ENCODE measurements at regions not wholly inside any gene's neighbourhood (a gene's known extent, or its start where the extent isn't known, plus 50 kb on each side); places are given as distances from the start of the nearest gene placed in this dataset.
A peak's percentile ranks its signal among the peaks of the same experiment; 100 is the strongest.
"Not testable (repeated sequence)": the region's sequence is repeated elsewhere in the genome, so short reads cannot be mapped to it uniquely, and the experiment has no call there.

DNA sequence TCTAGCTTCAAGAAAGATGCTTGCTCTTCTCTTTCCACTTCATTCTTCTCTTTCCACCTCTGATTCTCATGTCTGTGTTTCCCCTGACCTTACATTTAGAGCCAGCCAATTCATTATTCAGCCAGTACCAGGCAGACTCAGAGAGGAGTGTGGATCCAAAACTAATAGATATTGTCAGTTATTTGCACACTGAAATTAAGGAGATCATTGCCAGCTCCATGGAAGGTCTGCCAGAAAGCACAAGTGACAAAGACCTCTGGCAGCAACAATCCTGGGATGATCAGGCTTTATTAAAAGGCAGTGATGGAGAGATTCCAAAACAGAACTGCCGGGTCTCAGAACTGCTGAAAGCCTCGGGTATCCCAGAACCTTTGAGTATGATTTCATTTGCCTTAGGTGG is 749.4 kb downstream of the XPNPEP1 start:
- no peak for DNase-seq

DNA sequence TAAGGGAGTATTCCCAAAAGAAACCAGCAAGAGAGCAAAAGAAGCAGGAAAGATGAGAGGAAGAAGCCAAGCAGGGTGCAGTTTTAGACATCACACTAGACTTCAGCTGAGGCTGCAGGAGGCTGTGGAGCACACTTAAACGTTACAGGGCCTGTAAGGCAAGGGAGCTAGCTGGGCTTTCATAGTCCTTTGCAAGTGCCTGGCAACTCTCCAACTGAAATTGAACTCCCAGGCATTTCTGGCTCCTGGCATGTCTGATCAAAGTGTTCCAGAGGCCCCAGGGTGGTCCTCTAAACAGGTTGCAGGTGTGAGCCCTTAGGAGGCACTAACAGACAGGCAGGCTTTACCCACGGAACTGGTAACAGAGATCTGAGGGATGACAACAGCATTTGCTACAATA is 750.2 kb downstream of the XPNPEP1 start:
- DNase-seq = peak; percentile 23

DNA sequence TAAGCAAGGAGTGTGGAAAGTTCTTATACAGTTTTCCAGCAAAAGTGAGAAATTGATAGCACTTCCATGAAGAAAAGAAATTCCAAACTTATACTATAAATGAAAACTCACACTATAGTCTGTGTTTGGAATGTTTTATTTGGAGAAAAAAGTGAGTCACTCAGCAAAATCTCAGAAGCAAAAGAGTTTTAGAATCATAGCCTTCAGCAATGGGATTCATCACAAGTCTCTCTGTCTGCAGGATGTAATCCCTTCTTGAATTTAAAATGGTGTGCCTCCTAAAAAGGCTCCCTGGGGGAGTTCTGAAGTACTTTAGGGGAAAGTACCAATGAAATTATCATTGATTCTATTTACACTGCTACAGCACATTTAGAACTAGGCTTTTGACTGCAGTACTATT is 756.4 kb downstream of the XPNPEP1 start:
- DNase-seq = no peak

DNA sequence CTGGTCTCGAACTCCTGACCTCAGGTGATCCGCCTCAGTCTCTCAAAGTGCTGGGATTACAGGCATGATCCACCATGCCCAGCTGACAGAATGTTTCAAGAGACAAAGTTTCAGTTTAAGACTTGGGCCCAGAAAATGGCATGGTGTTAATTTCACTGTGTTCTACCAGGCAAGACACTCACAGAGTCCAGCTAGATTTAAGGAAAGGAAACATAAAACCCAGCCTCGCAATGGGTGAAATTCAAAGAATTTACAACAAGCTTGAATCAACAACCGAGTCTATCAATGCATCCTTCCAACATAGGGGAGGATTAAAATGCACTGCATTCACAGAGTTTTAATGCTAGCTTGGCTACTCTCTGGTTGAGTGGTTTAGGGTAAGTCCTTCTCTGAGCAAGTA is 764.0 kb downstream of the XPNPEP1 start:
- DNase-seq = no peak

DNA sequence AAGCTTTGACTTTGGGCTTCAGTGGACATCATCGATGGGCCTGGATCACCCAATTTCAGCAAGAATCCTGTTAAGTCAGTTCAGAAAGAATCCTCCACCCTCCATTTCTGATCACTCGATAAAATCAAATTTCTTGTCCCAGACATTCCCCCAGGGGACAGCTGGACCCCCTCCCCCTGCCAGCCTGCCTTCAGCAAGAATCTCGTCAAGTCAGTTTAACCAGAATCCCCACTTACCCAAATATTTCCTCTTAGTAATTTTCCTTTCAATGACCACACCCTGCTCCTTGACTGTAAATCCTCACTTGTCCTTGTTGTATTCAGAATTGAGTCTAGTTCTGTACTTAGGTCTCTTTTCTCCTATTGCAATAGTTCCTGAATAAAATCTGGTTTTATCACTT is 766.9 kb downstream of the XPNPEP1 start:
- DNase-seq = no peak

DNA sequence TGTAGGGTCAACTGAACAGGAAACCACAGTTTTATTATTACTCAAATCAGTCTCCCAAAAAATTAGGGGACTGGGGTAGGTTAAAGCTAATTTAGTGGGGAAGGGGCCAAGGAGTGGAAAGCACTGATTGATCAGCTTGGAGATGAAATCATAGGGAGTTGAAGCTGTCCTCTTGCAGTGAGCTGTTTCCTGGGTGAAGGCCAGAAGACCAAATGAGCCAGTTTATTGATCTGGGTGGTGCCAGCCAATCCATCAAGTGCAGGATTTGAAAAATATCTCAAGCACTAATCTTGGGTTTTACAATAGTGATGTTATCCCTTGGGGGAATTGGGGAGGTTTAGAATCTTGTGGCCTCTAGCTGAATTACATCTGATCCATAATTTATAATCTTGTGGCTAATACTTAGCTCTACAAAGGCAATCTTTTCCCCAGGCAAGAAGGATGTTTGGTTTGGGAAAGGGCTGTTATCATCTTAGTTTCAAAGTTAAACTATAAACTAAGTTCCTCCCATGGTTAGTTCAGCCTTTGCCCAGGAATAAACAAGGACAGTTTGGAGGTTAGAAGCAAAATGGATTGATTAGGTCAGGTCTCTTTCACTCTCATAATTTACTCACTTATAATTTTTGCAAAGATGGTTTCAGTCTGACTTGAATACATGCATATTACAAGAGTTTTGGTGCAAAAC is 773.5 kb downstream of the XPNPEP1 start:
- no peak for DNase-seq

DNA sequence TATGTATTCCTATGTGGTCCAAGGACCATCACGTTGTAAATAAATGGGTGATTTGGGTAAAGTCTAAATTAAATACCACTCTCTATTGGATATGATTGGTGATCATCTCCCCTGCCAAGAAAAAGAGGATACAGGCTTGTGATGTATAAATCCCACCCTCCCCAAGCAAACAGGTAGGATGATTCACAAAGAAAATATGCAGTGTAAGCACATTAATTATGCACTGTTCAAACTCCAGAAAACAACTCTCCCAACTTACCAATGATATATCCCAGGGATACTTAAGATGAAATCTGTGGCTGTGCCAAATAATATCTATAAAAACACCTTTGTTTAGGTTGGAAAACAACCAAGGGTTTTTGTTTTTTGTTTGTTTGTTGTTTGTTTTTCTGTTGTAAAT is 795.9 kb downstream of the XPNPEP1 start:
- no peak for DNase-seq

DNA sequence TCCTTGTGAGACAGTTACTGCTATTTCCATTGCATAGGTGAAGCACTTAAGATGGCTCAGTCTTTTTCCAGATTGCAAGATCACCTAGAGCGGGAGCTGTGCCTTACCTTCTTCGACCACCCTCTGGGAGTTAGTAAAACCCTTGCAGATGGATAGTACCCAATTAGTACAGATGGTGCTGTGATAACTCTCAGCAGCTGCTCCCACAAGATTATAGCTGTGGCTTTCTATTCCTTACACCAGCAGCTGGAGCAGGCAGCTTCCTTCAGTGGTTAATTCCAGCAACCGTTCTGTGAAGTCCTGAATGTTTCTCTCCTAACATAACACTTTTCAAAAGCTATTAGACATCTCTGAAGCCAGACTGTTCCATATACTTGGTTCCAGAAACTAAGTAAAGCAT is 796.8 kb downstream of the XPNPEP1 start:
- no peak for DNase-seq

DNA sequence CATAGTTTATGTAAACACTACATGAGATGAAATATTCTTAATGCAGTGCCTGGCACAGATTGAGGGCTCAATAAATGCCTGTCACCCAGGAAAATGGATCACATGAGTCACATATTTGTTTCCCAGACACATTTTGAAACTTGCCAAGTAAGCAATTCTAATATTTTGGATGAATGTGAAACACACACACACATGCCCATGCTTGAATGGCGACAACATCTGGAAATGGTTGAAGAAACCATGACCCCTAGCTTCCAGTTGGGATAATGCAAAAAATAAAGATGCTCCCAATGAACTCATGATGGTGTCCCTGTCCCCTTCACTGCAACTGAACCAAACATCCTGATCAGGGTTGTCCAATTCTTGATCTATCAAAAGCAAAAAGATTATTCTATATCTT is 797.3 kb downstream of the XPNPEP1 start:
- no peak for DNase-seq

DNA sequence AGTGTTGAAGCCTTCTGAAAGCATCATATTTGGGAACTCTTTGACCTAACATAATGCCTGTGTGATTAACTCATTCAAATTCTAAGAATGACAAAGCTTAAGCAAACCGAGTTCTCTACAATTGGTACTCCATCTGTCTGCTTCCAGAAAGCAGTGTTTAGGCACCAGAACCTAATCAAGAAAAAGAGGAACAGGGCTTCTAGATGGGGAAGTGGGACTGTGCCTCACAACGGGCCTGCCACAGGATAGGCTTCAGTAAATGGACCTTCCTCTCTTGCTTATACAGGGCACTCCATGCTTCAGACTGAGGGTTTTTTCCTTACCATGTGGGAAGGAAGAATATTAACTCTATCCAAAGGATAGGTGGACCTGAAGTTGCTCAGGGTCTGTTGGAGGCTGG is 808.1 kb downstream of the XPNPEP1 start:
- no peak for DNase-seq

DNA sequence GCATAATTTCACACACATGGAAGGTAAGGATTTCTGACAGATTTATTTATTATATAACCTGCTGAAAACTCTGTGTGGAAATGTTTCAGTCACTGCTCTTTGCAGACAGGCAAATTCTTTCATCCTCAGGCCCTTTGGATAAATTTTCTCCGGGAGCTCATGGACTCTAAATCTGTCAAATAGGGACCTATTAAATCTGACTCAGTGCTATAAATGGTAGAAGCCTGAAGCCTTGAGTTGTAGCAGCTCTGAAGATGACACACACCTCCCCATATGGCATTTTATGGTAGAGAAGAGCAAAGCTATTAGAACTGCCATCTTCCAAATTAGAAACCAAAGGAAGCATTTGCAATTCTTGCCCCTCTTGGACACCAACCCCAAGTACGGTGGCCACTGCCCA is 808.7 kb downstream of the XPNPEP1 start:
- no peak for DNase-seq

DNA sequence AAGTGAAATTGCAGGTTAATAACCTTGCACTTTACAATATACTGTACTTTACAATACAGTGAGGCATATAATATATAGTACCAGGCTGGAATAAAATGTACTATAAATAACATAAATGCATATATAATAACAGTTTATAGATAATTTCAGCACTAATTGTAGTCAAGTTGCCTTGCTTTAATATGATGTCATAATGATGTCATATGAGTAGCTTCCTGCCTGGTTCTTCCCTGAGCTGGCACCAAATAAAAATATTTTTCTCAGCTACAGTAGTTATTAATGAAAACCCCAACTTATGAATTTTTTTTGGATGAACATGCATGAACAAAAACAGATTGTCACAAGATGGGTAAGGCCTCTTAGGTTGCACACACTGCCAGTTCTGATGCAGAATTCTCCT is 816.7 kb downstream of the XPNPEP1 start:
- no peak for DNase-seq

DNA sequence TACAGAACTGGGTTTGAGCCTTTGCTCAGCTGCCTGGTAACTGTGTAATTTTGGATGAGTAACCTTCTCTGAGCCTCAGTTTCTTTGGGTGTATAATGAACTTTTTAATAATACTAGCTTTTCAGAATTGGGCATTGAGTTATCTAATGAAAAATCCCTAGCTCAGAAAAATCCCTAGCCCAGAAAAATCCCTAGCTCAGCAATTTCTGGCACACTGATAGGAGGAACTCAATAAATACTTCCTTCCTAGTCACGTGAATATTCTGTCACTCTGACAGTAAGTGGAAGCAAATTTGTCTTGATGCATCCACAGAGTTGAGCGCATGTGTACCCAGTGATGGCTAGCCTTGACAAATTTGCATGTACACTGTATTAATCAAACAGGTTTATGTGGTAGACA is 817.6 kb downstream of the XPNPEP1 start:
- DNase-seq = no peak

DNA sequence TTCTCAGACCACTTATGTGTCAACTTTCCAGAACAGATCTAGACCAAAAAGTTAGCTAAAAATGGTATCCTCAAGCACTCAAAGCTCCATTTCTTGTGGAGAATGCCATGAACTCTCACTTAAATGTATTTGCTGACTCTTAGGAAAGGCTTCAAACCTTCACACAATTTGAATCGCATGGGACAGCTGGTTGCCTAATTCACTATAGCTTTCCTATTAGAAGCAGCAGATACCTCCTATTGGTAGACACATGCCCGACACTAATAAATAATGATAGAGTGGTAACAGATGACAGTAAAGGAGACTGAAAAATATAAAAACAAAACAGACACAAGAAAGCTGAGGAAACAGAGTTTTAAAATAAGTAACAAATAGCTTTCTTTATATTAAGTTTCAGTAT is 818.5 kb downstream of the XPNPEP1 start:
- DNase-seq = no peak

DNA sequence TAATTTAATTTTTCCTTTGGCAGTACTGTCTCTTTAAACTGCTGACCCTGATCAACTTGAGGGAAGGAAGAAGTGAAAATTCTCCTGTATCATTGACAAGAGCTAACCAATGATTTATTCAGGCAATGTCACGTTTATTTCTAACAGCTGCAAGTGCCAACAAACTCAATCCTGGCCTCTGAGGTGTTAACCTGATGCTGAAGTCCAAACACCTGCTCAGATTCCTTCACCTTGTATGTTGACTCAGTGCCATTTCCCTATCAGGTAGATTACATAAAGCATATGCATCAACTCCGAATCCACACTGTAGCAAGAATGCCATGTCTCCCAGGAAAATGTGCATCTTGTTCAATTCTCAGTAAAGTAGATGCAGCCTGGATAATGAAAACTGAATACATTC is 820.0 kb downstream of the XPNPEP1 start:
- no peak for DNase-seq

DNA sequence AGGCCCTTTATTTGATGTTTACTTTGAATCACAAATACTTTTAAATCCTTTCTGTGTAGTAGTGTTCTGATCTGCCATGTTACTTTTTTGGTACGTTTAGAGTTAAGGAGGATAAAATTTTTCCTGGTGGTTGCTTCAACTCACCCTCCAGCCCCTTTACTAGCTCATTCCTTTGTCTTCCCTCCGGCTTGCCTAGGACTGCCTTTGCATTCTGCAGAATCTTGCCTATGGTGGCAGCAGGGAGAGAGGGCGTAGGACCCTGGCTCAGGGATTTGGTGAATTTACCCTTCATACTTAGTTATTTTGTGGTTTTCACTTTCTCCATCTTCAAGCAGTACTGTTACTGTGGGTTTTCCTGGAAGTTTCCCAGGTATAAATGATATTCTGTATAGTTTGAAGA is 833.5 kb downstream of the XPNPEP1 start:
- no peak for DNase-seq

DNA sequence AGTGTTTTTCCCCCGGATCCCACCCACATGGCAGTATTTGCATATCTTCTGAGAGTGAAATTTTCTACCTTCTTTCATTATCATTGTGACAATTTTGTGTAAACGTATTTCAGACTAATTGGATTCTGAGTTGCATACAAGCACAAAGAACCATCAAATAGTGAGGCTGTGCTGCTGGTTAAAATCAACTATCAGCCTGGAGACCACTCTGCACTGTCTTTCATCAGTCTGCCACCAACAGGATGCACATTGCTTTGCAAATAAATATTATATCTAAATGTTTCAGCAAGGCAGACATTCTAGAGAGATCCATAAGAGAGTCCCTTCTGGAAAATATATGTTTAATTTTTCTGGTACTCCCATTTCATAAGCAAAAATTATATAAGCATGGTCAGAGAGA is 851.8 kb downstream of the XPNPEP1 start:
- DNase-seq = no peak

DNA sequence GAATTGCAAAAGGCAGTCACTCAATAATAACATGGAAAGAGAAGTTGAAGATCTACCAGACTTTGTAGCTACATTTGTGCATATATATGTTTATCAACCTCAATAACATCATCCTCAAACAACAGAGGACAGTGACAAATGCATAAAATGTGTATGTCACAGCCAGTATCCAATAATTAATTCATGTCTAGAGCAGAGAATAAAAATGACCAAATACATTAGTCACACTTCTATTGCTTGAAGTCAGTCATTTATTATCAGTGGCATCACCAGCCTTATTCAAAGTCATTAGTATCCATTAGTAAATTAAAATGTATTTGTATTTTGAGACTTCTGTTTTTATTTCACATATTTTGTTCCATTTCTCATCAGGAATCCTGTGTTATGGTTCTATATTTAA is 852.8 kb downstream of the XPNPEP1 start:
- no peak for DNase-seq

DNA sequence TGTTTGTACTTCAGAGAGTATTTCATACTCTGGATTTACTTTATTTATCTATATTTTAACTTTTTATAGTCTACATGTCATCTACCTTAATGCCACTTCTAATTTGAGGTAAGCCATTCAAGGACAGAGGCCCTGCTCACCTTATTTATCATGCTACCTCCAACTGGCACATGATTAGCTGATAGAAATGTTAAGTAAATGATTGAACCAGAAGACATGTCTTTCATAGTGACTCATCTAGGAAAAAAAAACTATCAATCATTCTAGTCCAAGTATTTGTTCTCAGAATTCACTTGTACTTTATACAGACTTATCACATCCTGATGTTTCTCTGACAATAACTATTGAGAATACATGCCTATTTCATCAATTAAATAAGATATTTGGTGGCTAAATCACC is 856.3 kb downstream of the XPNPEP1 start:
- DNase-seq = no peak

DNA sequence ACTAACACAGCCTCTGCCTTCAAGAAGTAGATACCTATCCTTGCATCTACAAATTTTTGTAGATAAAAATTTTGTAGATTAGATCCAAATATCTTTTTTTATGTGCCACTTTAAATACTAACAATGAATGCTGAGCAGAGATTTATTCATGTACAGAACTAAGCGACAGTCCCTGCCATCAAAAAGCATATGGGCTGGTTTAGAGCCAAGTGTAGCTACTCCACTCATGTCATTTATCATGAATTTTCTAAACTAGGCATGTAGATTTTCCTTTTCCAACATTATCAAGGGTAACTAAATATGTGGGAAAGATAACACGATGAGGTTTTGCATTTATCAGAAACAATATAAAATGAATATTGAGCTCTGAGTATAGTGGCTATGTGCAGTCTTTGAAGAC is 857.5 kb downstream of the XPNPEP1 start:
- no peak for DNase-seq

DNA sequence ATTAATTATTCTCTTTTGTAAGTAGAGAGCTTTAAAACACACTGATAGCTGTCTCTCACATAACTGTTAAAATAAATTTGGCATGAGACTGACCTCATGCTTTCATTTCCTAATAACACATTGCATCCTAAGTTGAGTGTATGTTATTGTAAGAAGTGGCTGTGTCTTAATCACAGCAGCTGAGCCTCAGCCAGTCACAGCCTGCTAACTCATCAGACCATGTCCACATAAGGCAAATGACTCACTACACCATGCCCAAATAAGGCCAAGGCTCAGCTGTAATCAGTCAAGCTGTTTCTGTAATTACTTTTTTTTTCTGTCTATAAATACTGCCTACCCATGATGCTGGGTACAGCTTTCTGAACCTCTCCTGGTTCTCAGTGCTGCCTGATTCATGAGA is 860.9 kb downstream of the XPNPEP1 start:
- no peak for DNase-seq

DNA sequence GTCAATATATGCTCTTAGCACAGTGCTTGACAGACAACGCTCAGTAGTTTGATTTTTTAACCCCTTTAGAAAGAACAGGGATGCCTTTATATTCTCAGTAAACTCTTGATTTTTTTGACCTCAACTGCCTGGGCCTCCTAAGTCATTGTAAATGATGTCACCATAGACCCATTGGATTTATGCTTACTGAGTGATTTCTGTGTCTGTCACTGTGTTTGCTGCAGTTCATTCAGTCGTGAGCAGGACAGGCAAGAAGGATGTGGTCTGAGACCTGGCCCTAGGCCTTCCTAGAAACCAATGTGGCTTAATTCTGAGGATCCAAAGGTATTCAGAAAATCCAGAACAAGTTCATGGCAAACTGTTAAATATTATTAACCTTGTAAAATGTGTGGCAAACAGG is 868.1 kb downstream of the XPNPEP1 start:
- no peak for DNase-seq

DNA sequence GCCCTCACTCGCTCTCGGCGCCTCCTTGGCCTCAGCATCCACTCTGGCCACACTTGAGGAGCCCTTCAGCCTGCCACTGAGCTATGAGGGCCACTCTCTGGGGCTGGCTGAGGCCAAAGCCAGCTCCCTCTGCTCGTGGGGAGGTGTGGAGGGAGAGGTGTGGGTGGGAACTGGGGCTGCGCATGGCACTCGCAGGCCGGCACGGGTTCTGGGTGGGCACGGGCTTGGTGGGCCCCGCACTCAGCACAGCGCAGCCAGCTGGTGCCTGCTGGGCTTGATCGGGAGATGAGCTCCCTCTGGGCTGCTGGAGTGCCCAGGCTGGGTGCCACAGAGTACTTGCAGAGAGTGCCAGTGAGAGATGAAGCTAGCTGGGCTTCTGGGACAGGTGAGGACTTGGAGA is 875.5 kb downstream of the XPNPEP1 start:
- DNase-seq = no peak

DNA sequence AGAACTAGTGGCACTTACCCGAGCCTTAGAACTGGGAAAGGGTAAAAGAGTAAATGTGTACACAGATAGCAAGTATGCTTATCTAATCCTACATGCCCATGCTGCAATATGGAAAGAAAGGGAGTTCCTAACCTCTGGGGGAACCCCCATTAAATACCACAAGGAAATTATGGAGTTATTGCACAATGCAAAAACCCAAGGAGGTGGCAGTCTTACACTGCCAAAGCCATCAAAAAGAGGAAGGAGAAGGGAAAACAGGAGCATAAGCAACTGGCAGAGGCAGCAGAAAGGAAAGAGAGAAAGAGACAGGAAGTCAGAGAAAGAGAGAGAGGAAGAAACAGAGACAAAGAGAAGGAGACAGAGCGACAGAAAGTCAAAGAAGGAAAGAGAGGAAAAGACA is 876.9 kb downstream of the XPNPEP1 start:
- DNase-seq = not testable (repeated sequence)

DNA sequence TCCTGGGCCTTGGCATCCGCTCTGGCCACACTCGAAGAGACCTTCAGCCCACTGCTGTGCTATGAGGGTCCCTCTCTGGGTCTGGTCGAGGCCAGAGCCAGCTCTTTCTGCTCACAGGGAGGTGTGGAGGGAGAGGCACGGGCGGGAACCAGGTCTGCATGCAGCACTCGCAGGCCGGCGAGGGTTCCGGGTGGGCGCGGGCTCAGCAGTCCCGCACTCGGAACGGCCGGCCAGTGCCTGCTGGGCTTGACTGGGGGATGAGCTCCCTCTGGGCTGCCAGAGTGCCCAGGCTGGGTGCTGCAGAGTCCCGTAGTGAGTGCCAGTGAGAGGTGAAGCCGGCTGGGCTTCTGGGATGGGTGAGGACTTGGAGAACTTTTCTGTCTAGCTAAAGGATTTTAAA is 882.7 kb downstream of the XPNPEP1 start:
- no peak for DNase-seq

DNA sequence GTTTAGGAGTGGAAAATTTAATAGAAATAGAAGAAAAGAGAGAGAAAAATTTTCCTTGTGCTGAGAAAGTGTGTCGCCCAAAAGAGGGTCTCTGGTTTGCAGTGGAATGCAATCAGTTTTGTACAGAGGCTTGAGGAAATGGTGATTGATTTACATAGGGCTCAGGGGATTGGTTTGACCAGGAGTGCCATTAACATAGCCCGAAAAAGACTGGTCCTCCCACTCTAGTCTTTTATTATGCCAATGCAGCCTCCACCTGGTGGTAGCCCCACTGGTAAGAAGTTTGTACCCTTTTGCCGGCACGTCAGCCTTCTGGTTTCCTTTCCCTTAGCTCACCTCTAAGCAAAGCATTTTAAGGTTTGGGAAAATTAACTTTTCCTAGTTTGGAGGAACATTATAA is 885.3 kb downstream of the XPNPEP1 start:
- no peak for DNase-seq

All from right hindlimb (tissue), 1 donor.